HL-60 (cell line): ENCODE measurements at regions not wholly inside any gene's neighbourhood (a gene's known extent, or its start where the extent isn't known, plus 50 kb on each side); places are given as distances from the start of the nearest gene placed in this dataset.

ENCODE experiments used
- DNase-seq, 2 experiments: peaks; one replicate each; pipeline ENCODE4 v3.0.0-alpha.2; 2010 to 2020; ENCODE audit warnings: low read depth in 1 of 2, low spot score in 1 of 2
- H3K27ac ChIP-seq: fragments of 250-450 bp; sonication (Bioruptor Pico); replicated peaks from 2 replicates; pipeline ENCODE4 v1.5.1; 2020; ENCODE audit warnings: mild to moderate bottlenecking, moderate library complexity
- H3K27me3 ChIP-seq: fragments of 250-450 bp; sonication (Bioruptor Pico); 2 replicates; pipeline ENCODE4 v1.5.1; 2021; ENCODE audit warnings: mild to moderate bottlenecking, moderate library complexity; ENCODE audit not compliant: insufficient read depth, poor library complexity, severe bottlenecking
- H3K4me3 ChIP-seq: replicated peaks from 2 replicates; pipeline ENCODE4 v1.5.1; 2011; ENCODE audit warnings: mild to moderate bottlenecking, control low read depth, low read length; ENCODE audit not compliant: insufficient read depth
- GABPA ChIP-seq: IDR thresholded peaks from 2 replicates; pipeline ENCODE4 v1.6.1; 2012; ENCODE audit warnings: low read depth
- POLR2AphosphoS5 ChIP-seq: IDR thresholded peaks from 2 replicates; pipeline ENCODE4 v1.6.1; 2012; ENCODE audit warnings: low read depth
- SPI1 ChIP-seq: IDR thresholded peaks from 2 replicates; pipeline ENCODE4 v1.6.1; 2012; ENCODE audit warnings: low read depth, mild to moderate bottlenecking, borderline replicate concordance
- TF ChIP-seq, protein P1 (sequence below): IDR thresholded peaks from 2 replicates; pipeline ENCODE4 v1.6.1; 2012; ENCODE audit warnings: low read depth; ENCODE audit not compliant: insufficient replicate concordance
- TF ChIP-seq, protein P2 (sequence below): IDR thresholded peaks from one replicate; pipeline ENCODE4 v1.5.1; 2011; ENCODE audit warnings: low read length, control low read depth, inconsistent platforms; ENCODE audit not compliant: insufficient read depth

DNA sequence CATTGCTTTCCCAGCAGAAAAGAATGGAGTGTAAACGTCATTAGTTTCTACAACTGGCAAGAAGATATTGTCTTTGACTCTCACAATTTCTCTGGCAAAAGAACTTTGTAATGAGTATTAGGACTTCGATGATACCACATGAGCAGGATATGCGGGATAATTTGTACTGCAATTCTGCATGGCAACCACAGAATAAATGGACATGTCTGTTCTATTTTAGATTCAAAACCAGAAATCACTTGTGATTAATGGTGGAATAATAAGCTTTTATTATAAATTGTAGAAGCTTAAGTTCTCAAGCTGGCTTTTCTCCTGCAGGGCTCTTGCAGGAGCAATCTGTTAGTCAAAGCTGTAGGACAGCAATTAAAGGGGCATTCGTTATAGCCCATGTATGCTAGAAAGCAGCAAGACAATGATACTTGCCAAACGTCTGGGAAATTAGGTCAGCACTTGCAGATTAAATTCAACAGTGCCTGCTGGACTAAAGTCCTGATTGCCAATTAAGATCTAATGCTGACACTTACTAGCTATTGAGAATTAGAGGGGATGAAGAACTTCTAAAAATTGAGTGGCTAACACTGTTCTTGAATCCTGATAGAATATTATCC, 177.9 kb downstream of the PTH2R start:
- H3K27ac ChIP-seq: no peak overlapping the region
- TF ChIP-seq POLR2AphosphoS5: no peak
- TF ChIP-seq SPI1: no peak
- no peaks in the 10 kb centered on the region for H3K27me3 ChIP-seq
- H3K4me3 ChIP-seq: no peak overlapping the region
- no peak for DNase-seq

DNA sequence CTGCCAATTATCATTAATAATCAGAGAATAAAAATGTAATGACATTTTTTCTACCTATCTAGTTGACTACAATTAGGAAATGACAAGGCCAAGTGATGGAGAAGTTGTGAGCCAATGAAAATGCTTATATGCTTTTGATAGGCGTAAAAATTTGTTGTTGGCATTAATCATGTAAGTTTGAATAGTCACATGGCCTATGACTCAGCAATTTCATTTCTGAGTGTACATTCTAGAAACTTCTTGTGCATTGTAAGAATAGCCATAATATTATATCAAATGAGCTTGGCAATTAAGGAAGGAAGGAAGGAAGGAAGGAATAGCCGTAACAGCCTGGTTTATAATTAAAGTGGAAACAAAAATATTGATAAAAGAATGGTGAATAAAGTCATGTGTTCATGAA, 179.9 kb downstream of the PTH2R start:
- Histone ChIP-seq H3K4me3 (no peak overlapping the region), H3K27me3 (no peaks in the 10 kb centered on the region), H3K27ac (no peak overlapping the region)
- no peak for DNase-seq
- TF ChIP-seq, protein P1, sequence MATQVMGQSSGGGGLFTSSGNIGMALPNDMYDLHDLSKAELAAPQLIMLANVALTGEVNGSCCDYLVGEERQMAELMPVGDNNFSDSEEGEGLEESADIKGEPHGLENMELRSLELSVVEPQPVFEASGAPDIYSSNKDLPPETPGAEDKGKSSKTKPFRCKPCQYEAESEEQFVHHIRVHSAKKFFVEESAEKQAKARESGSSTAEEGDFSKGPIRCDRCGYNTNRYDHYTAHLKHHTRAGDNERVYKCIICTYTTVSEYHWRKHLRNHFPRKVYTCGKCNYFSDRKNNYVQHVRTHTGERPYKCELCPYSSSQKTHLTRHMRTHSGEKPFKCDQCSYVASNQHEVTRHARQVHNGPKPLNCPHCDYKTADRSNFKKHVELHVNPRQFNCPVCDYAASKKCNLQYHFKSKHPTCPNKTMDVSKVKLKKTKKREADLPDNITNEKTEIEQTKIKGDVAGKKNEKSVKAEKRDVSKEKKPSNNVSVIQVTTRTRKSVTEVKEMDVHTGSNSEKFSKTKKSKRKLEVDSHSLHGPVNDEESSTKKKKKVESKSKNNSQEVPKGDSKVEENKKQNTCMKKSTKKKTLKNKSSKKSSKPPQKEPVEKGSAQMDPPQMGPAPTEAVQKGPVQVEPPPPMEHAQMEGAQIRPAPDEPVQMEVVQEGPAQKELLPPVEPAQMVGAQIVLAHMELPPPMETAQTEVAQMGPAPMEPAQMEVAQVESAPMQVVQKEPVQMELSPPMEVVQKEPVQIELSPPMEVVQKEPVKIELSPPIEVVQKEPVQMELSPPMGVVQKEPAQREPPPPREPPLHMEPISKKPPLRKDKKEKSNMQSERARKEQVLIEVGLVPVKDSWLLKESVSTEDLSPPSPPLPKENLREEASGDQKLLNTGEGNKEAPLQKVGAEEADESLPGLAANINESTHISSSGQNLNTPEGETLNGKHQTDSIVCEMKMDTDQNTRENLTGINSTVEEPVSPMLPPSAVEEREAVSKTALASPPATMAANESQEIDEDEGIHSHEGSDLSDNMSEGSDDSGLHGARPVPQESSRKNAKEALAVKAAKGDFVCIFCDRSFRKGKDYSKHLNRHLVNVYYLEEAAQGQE: no peak
- TF ChIP-seq, protein P2, sequence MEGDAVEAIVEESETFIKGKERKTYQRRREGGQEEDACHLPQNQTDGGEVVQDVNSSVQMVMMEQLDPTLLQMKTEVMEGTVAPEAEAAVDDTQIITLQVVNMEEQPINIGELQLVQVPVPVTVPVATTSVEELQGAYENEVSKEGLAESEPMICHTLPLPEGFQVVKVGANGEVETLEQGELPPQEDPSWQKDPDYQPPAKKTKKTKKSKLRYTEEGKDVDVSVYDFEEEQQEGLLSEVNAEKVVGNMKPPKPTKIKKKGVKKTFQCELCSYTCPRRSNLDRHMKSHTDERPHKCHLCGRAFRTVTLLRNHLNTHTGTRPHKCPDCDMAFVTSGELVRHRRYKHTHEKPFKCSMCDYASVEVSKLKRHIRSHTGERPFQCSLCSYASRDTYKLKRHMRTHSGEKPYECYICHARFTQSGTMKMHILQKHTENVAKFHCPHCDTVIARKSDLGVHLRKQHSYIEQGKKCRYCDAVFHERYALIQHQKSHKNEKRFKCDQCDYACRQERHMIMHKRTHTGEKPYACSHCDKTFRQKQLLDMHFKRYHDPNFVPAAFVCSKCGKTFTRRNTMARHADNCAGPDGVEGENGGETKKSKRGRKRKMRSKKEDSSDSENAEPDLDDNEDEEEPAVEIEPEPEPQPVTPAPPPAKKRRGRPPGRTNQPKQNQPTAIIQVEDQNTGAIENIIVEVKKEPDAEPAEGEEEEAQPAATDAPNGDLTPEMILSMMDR: no peak
- TF ChIP-seq POLR2AphosphoS5 (no peak), GABPA (no peak), SPI1 (no peak)

DNA sequence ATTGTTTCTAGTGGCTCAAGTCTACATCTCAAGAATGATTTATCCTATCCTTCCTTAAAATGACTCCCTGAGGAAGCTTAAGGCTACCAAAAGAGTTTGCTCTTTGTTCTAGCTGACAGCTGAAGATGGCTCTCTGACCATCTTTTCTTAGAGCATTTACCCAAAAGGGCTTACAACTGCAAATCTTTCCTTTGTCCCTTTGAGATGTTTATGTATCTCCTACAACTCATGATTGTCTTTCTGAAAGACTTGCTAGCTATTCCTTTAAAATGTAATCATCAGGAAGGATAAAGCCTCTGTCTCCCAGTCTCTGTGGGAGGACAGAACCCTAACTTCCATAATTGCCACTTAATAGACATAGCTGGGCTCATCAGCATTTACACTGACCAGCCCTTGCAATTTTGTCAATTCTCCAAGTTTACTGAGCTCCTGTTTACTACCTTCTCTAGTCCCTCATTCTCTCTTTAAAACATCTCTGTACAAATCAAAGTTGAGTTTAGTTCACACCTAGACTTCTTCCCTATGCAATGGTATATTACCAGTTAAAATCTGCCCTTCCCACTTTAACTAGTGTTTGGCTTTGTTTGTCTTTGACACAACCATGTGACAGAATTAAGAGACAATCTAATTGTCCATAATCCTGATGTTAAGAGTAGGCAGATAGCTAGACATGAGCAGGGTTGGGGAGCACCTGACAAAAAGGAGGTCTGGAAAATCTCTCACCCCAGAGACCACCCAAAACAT, 188.2 kb downstream of the PTH2R start:
- no peak overlapping the region for H3K27ac ChIP-seq
- no peak for DNase-seq

More for the DNA sequence above, 188.2 kb downstream of the PTH2R start:
- Histone ChIP-seq H3K27me3 (no peaks in the 10 kb centered on the region), H3K4me3 (no peak overlapping the region)
- TF ChIP-seq GABPA: no peak
- TF ChIP-seq, protein P1: no peak
- TF ChIP-seq, protein P2: no peak
- no peak for TF ChIP-seq POLR2AphosphoS5
- TF ChIP-seq SPI1: no peak
